ENCODE measurements at regions not wholly inside any gene's neighbourhood (a gene's known extent, or its start where the extent isn't known, plus 50 kb on each side); places are given as distances from the start of the nearest gene placed in this dataset.

DNA sequence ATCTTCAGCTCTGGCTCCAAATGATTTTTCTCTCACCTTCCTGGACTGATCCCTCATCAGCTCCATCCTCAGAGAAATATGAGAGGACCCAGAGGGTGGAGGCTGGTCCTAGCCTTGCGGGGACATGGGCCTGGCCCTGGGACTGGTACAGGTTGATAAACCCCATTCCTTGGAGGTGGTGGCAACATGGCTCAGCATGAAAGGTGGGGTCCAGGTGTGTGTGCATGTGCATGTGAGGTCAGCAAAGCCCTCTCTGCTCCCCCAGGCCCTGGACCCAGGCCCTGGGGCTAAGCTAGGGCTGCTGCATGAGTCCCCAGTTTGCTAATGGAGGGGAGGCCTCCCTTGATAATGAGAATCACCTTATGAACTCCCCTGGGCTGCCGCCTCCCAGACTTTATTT, 363.1 kb downstream of the MATN1 start:
- DNase-seq (ENCODE audit: low read depth), result no peak

DNA sequence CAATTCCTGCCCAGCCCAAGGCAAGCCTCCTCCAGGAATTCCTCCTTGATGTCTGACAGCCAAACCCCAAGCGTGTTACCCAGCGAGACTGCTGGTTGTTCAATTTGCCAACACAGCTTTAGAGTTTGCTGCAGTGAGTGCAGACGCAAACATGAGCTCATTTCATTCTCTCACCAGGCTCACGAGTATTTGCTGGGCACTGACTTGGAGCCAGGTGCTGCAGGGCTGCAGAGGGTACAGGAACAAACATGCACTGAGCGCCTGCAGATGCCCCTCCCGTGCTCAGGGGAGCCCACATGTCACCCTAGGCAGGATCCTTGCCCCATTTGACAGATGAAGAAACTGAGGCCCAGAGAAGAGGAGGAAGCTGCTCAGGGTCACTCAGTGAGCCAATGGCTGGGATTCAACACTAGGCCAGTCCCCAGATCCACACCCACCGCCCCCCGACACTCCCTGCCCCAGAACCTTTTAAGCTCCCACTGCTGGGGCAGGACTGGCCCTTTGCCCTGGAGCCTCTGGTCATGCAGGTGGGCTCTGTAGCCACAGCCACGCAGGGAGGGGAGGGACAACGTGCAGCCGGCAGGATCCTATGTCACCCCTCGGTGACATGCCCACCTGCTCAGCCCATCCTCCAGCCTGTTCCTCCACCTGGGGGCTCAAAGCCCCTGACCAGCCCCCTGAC, 363.7 kb downstream of the MATN1 start:
- no peak for DNase-seq (ENCODE audit: low read depth)

GRCh38 chr1:30358500-30358899, 364.9 kb downstream of the MATN1 start:
- DNase-seq (ENCODE audit: low read depth), result no peak

DNA sequence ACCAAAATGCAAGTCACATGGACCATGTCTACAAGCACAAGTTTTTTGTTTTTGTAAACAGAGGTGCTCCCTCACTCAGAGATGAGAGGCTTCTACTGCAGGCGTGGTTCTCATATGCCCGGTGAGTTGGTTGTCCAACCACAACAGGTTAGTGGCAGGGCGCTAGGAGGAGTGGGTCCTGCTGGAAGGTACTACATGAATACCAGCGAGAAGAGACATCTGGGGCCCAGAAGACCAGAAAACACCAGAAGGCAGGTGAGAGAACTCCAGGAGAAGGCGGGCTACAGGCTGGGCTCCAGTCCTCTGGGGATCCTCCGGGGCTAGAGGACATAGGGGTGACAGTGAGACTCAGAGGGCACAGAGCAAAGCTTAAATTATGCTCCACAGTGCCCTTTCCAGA, 366.5 kb downstream of the MATN1 start:
- DNase-seq (ENCODE audit: low read depth), result no peak

- DNase-seq (ENCODE audit: low read depth), result no peak
Measured at GRCh38 chr1:30354410-30354809, 369.0 kb downstream of the MATN1 start.

DNA sequence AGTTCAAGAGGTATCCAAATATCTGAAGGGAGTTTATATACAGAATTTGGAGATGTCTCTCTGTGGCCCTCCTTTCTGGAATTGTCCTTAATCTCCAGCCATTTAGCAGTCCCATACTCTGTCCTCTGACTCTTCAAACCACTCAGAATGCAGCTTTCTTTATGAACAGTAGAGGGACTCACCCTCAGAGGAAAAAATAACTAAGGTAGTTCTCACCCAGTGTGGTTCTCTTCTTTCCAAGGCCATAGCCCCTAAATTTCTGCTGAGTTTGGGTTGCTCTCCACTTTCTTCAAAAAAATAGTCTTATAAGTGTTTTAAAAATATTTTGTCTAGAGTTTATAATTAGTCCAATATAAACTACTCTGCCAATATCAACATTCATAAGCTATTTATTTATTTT, 369.7 kb downstream of the MATN1 start:
- DNase-seq (ENCODE audit: low read depth), result no peak

GRCh38 chr1:30348147-30348546, 375.2 kb downstream of the MATN1 start:
- DNase-seq (ENCODE audit: low read depth), result no peak

DNA sequence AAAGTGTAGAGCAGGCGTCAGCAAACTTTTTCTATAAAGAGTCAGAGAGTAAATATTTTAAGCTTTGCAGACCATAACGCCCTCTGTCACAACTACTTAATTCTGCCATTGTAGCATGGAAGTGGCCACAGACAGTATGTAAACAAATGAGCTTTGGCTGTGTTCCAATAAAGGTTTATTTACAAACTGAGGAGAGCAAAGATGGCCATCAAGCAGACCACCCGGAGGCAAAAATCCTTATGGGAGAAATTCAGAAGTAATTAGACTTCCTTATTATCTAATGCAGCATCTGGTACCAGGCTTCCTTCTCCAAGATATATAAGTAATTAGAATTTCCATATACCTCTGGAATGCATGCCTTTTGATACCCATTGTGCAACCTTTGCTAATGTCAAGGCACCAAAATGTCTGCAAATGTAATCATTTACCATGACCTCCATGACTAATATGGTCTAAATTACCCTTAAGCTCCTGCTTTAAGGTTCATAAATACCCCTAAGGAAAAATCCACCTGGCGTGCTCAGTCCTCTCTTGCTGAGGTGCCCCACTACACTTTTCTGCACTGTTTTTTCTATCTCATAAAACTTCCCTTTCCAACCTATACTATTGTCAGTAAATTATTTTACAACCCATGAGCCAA, 377.8 kb downstream of the MATN1 start:
- DNase-seq (ENCODE audit: low read depth), result no peak

- no peak for DNase-seq (ENCODE audit: low read depth)
Measured at GRCh38 chr1:30343562-30343961, 379.8 kb downstream of the MATN1 start.

DNA sequence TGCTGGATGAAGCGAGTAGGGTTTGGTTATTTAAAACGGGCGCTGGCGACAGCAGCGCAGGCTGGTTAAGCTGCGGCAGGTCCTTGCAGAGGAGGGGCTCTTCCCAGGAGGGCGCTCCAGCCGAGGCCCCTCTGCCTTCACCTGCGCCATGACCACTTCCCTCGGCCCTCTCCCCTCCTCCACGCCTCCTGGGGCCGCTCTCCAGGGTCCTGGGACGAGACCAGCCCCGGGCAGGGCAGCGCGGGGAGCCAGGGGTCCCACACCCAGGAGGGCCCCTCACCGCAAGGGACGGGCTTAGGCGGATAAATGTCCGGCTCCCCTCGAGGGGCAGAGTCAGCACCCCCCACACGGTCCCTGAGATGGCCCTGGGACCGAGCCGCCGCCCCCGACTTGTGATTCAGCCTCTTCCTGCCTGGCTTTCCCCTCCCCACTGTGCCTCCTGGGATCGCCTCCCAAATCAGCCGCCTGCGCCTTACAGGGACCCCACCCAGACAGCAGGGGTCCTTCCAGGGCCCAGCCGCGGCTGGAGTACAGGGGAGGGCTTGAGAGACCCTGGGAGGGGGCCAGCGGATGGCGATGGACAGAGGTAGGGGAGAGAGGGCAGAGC, 380.7 kb downstream of the MATN1 start:
- no peak for DNase-seq (ENCODE audit: low read depth)

DNA sequence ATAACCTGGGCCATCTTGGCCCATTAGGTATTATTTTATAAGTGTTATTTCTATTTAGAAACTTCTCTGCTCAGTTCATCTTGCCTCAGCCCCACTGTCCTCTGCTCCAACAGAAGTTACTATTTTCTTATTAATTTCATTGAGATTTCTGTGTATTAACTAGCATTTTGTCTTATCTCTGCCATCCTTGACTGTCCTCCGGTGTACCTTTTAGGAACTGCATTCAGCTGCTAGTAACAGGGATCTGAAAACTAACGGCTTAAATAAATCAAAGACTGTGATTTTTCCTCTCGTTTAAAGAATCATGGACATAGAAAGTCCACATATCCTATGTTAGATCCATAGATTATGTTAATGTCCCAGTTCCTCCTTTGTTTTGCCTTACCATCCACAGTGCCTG, 382.5 kb downstream of the MATN1 start:
- no peak for DNase-seq (ENCODE audit: low read depth)

- no peak for DNase-seq (ENCODE audit: low read depth)
Measured at GRCh38 chr1:30339866-30340265, 383.5 kb downstream of the MATN1 start.

DNA sequence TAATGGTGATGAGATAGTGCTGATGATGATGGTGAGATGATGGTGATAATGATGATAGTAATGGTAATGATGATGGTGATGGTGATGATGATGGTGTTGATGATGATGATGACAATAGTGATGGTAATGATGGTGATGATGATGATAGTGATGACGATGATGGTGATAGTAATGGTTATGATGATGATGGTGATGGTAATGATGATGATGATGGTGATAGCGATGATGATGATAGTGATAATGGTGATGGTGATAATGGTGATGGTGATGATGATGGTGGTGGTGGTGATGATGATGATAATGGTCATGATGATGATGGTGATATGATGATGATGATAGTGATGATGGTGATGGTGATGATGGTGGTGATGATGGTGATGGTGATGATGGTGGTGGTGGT, 384.6 kb downstream of the MATN1 start:
- no peak for DNase-seq (ENCODE audit: low read depth)

- no peak for DNase-seq (ENCODE audit: low read depth)
Measured at GRCh38 chr1:30337324-30337620, 386.1 kb downstream of the MATN1 start.

- DNase-seq (ENCODE audit: low read depth), result no peak
Measured at GRCh38 chr1:30336550-30337323, 386.6 kb downstream of the MATN1 start.

GRCh38 chr1:30335997-30336390, 387.4 kb downstream of the MATN1 start:
- DNase-seq (ENCODE audit: low read depth), result no peak

DNA sequence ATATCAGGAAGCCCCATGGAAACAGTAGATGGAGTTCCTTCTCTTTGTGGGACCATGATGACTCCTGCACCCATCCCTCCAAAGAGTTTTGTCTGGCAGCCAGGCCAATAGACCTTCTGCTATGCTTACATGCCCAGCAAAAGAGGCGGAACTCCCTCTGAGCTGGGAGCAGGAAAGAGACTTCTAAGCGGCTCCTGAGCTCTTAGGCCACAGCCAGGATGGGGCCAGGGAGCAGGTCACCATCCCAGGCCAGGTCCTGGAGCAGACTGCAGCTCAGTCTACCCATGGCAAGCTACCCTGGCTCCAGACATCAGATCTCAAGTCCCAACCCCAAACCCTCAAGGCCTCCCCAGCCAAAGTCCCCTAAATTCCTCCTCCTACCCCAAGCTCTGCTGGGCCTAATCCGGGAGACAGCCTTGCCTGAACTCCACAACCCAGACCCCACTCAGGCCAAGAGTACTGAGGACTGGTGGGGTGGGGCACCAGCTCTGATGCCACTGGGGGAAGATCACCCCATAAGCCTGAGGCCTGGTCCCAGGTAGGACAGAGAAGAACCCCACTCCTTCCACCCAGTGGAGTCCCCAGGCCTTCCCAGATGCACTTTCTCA, 387.9 kb downstream of the MATN1 start:
- no peak for DNase-seq (ENCODE audit: low read depth)

GRCh38 chr1:30334767-30335166, 388.6 kb downstream of the MATN1 start:
- DNase-seq (ENCODE audit: low read depth), result no peak

- no peak for DNase-seq (ENCODE audit: low read depth)
Measured at GRCh38 chr1:30332116-30333094, 391.0 kb downstream of the MATN1 start.

DNA sequence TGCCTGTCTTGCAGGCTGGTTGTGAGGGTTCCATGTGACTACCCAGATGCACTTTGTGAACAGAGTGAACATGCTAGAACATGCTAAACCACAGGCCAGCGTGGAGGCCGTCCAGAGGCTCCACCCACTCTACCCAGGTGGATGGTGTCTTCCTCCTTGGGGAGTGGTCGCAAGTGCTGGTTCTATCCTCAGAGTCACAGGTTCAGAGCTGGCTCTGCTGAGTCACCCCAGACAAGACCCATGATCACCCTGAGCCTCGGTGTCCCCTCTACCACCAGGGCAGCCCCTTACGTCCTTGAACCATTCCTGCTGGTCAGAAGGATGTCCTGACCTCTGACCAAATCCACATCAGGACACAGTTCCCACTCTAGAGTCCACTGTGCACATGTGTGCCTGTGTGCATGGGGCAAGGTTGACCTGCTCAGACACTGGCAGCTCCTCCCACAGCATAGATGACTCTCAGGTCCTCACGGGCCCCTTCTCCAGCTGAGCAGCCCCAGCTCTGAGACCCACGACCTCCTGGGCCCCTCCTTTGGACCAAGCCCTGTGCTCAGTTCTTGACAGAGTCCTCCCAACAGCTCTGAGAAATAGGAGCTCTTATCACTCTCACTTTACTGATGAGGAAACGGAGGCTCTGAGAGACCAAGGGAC, 391.8 kb downstream of the MATN1 start:
- no peak for DNase-seq (ENCODE audit: low read depth)

DNA sequence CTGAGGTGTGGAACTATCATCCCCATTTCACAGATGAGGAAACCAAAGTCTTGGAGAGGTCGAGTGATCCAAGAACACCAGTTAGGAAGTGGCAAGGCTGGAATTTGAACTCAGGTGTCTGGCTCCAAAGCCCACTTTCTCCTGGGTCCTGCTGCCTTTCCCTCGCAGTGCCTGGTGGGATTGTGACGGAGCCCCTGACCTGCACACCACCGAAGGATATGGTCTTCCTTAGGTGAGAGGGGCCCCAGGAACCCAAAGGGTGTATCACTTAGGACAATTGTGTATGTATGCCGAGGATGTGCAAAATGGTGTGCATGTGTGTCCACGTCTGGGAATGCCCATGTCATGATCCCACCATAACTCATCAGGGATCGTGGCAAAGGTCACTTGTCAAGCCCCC, 392.7 kb downstream of the MATN1 start:
- no peak for DNase-seq (ENCODE audit: low read depth)

Measured in fibroblast of gingiva (primary cell).